IMR-90 (cell line): ENCODE measurements at regions not wholly inside any gene's neighbourhood (a gene's known extent, or its start where the extent isn't known, plus 50 kb on each side); places are given as distances from the start of the nearest gene placed in this dataset.

ENCODE experiments used
- ATAC-seq: fragments of 200-7000 bp; cut with Tn5 transposase; 2 replicates; pipeline ENCODE4 v1.9.1; 2020; ENCODE audit warnings: low read depth, mild to moderate bottlenecking, moderate library complexity
- BruUV-seq: library from RNA; stranded (reverse); fragments of 400-500 nt; replicated peaks from 2 replicates; lab custom pipeline; 2021; lab: Mats Ljungman, UMichigan
- CTCF ChIA-PET: fragments of 300-600 bp; formaldehyde crosslinking; extraction: SDS; loops from one replicate; lab custom pipeline; 2021; ENCODE audit warnings: antibody characterized with exemption; lab: Yijun Ruan, JAX
- POLR2A ChIA-PET: fragments of 300-600 bp; sonication (Branson Sonifier 250); formaldehyde crosslinking; loops from one replicate; lab custom pipeline; 2022; ENCODE audit warnings: antibody characterized with exemption; ENCODE audit not compliant: unreplicated experiment; lab: Charles Lee
- DNase-seq: peaks from one replicate; pipeline ENCODE4 v3.0.0; 2013
- H2AFZ ChIP-seq: replicated peaks from 2 replicates; pipeline ENCODE3; 2013; ENCODE audit warnings: low read length, mild to moderate bottlenecking; ENCODE audit not compliant: poor library complexity
- H2AK5ac ChIP-seq: 2 replicates; pipeline ENCODE4 v1.6.1; 2013; ENCODE audit warnings: low read depth, low read length, inconsistent platforms
- H2AK9ac ChIP-seq: replicated peaks from 2 replicates; pipeline ENCODE3; 2013; ENCODE audit warnings: mild to moderate bottlenecking, low read depth, low read length, moderate library complexity; ENCODE audit not compliant: poor library complexity
- H2BK120ac ChIP-seq: 2 replicates; pipeline ENCODE4 v1.6.1; 2013; ENCODE audit warnings: low read depth, low read length, inconsistent platforms
- H2BK15ac ChIP-seq: 3 replicates; pipeline ENCODE4 v1.6.1; 2013; ENCODE audit warnings: low read depth, low read length, inconsistent platforms
- H2BK20ac ChIP-seq: 2 replicates; pipeline ENCODE4 v1.6.1; 2013; ENCODE audit warnings: low read depth, mild to moderate bottlenecking, inconsistent platforms, low read length, moderate library complexity
- H2BK5ac ChIP-seq: 2 replicates; pipeline ENCODE4 v1.6.1; 2013; ENCODE audit warnings: mild to moderate bottlenecking, low read depth, low read length, inconsistent platforms; ENCODE audit not compliant: poor library complexity, severe bottlenecking
- H3K14ac ChIP-seq: replicated peaks from 2 replicates; pipeline ENCODE4 v1.6.1; 2013; ENCODE audit warnings: low read depth, low read length, inconsistent platforms
- H3K18ac ChIP-seq: 2 replicates; pipeline ENCODE4 v1.6.1; 2013; ENCODE audit warnings: low read depth, low read length, control low read depth
- H3K23ac ChIP-seq: 2 replicates; pipeline ENCODE4 v1.6.1; 2013; ENCODE audit warnings: low read depth, low read length, inconsistent platforms
- H3K27ac ChIP-seq: 2 replicates; pipeline ENCODE4 v1.5.1; 2013; ENCODE audit warnings: mild to moderate bottlenecking, control low read depth, low read length; ENCODE audit not compliant: insufficient read depth
- H3K27me3 ChIP-seq: 2 replicates; pipeline ENCODE4 v1.6.1; 2013; ENCODE audit warnings: low read length; ENCODE audit not compliant: control insufficient read depth, insufficient read depth
- H3K36me3 ChIP-seq: 2 replicates; pipeline ENCODE4 v1.6.1; 2013; ENCODE audit warnings: low read length, mixed read lengths; ENCODE audit not compliant: control insufficient read depth, insufficient read depth
- H3K4ac ChIP-seq: 2 replicates; pipeline ENCODE4 v1.6.1; 2013; ENCODE audit warnings: low read depth, low read length, inconsistent platforms
- H3K4me1 ChIP-seq: 2 replicates; pipeline ENCODE4 v1.6.1; 2013; ENCODE audit warnings: low read length, mixed read lengths; ENCODE audit not compliant: control insufficient read depth, insufficient read depth
- H3K4me2 ChIP-seq: 2 replicates; pipeline ENCODE4 v1.6.1; 2013; ENCODE audit warnings: low read depth, mild to moderate bottlenecking, control low read depth, low read length, moderate library complexity
- H3K4me3 ChIP-seq: 2 replicates; pipeline ENCODE4 v1.5.1; 2013; ENCODE audit warnings: low read depth, mild to moderate bottlenecking, control low read depth, low read length, moderate library complexity; ENCODE audit not compliant: insufficient read depth
- H3K56ac ChIP-seq: 2 replicates; pipeline ENCODE4 v1.6.1; 2013; ENCODE audit warnings: low read length, inconsistent platforms; ENCODE audit not compliant: insufficient read depth; ENCODE audit errors: extremely low read depth
- H3K79me1 ChIP-seq, 2 experiments: 2 replicates each; pipeline ENCODE4 v1.6.1; 2013; ENCODE audit warnings: low read length in 2 of 2, inconsistent platforms in 1 of 2, low read depth in 1 of 2
- H3K9ac ChIP-seq: 2 replicates; pipeline ENCODE4 v1.6.1; 2013; ENCODE audit warnings: low read depth, low read length, control low read depth
- H3K9me1 ChIP-seq: 2 replicates; pipeline ENCODE4 v1.6.1; 2013; ENCODE audit warnings: low read length, inconsistent platforms; ENCODE audit not compliant: insufficient read depth
- H3K9me3 ChIP-seq: 2 replicates; pipeline ENCODE4 v1.6.1; 2013; ENCODE audit warnings: low read length; ENCODE audit not compliant: control insufficient read depth, insufficient read depth
- H4K20me1 ChIP-seq: 2 replicates; pipeline ENCODE4 v1.6.1; 2013; ENCODE audit warnings: low read length, inconsistent platforms; ENCODE audit not compliant: insufficient read depth
- H4K5ac ChIP-seq: 2 replicates; pipeline ENCODE4 v1.6.1; 2013; ENCODE audit warnings: mild to moderate bottlenecking, low read depth, low read length, control low read depth
- H4K8ac ChIP-seq, 2 experiments: 2 replicates each; pipeline ENCODE4 v1.6.1; 2013; ENCODE audit warnings: low read depth in 2 of 2, low read length in 2 of 2, control low read depth in 1 of 2, inconsistent platforms in 1 of 2
- H4K91ac ChIP-seq: 2 replicates; pipeline ENCODE4 v1.6.1; 2013; ENCODE audit warnings: low read depth, low read length, inconsistent platforms; ENCODE audit not compliant: insufficient read depth
- CHD1 ChIP-seq: IDR thresholded peaks from 2 replicates; pipeline ENCODE4 v1.6.1; 2012; ENCODE audit warnings: low read depth, low read length, improper control_type of control experiment
- ELK1 ChIP-seq: fragments of 150-350 bp; IDR thresholded peaks from 2 replicates; pipeline ENCODE4 v1.6.1; 2016; ENCODE audit warnings: low read depth, mild to moderate bottlenecking, low read length, moderate library complexity, borderline replicate concordance
- FOS ChIP-seq: fragments of 150-350 bp; IDR thresholded peaks from 2 replicates; pipeline ENCODE4 v1.6.1; 2016; ENCODE audit warnings: low read depth, low read length
- MAZ ChIP-seq: IDR thresholded peaks from 2 replicates; pipeline ENCODE4 v1.6.1; 2012; ENCODE audit warnings: low read depth, mild to moderate bottlenecking, low read length, improper control_type of control experiment, moderate library complexity, borderline replicate concordance
- RAD21 ChIP-seq: IDR thresholded peaks from 2 replicates; pipeline ENCODE4 v1.6.1; 2012; ENCODE audit warnings: low read length, improper control_type of control experiment
- RCOR1 ChIP-seq: IDR thresholded peaks from 2 replicates; pipeline ENCODE4 v1.6.1; 2012; ENCODE audit warnings: mild to moderate bottlenecking, low read length, improper control_type of control experiment; ENCODE audit not compliant: insufficient replicate concordance
- WGBS, 2 experiments: methylation state at CpG; one replicate each; pipeline versions ENCODE4 v1.1.5 to v1.1.7; 2013; ENCODE audit warnings: missing lambda C conversion rate in 2 of 2; ENCODE audit not compliant: insufficient read length in 1 of 2; ENCODE audit errors: extremely low coverage in 2 of 2; 5-methylcytosine and 5-hydroxymethylcytosine counted together
- dilution Hi-C: fragments of 300-500 bp; cut with HindIII; formaldehyde crosslinking; loops from one replicate; pipeline ENCODE4 v1.14.3; 2018; ENCODE audit warnings: low sequenced_read_pairs; ENCODE audit not compliant: unreplicated experiment
- in situ Hi-C: fragments of 300-500 bp; cut with MboI; formaldehyde crosslinking; loops from 3 replicates; pipeline ENCODE4 v1.14.3; 2019; ENCODE audit warnings: low sequenced_read_pairs, inconsistent platforms, mixed read lengths
- intact Hi-C: fragments of 100-400 bp; cut with micrococcal nuclease; formaldehyde crosslinking; loops from 2 replicates; pipeline ENCODE4 v1.10.0; 2022
- TF ChIP-seq, protein P1 (sequence below): conservative IDR thresholded peaks from 2 replicates; pipeline ENCODE4 v1.5.1; 2012; ENCODE audit warnings: mild to moderate bottlenecking, low read depth, low read length, improper control_type of control experiment

DNA sequence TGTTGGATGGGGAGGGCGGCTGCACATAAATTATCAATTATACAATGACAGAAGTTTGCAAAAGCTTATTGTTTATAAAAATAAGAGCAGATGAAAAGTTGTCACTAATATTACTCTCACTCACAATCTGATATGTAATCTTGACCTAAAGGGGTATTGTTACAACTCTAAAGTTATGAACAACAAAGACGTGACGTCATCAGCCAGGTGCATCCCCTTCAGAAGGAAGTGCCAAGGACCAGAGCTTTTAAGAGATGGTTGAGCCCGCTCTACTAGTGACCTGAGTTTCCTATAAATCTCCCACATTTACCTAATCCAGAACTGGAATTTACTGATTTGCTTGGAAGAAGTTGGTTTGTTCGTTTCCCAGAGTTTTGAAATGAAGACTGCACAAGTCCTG is 247.7 kb upstream of the MGMT start:
- Histone ChIP-seq H2BK120ac (no peak overlapping the region), H4K20me1 (no peaks in the 10 kb centered on the region), H3K9ac (no peak overlapping the region), H2AK9ac (no peak overlapping the region), H3K4me1 (no peaks in the 10 kb centered on the region), H3K4ac (no peak overlapping the region), H4K91ac (no peak overlapping the region), H3K79me1 (no peaks in the 10 kb centered on the region), H4K8ac (no peak overlapping the region), H2BK5ac (no peak overlapping the region), H2BK20ac (no peak overlapping the region), H2AK5ac (no peak overlapping the region), H3K23ac (no peak overlapping the region), H3K27ac (no peak overlapping the region), H3K56ac (no peak overlapping the region), H2BK15ac (no peak overlapping the region), H3K4me2 (no peak overlapping the region), H3K36me3 (no peaks in the 10 kb centered on the region), H3K27me3 (no peaks in the 10 kb centered on the region), H3K9me1 (no peaks in the 10 kb centered on the region), H2AFZ (no peak overlapping the region), H4K5ac (no peak overlapping the region), H3K4me3 (no peak overlapping the region), H3K18ac (no peak overlapping the region), H3K9me3 (peaks cover 6% of the 10 kb centered on the region), H3K14ac (no peak overlapping the region)
- intact Hi-C loops (no loop called here), in situ Hi-C loops (no loop called here), dilution Hi-C loops (no loop called here)
- BruUV-seq = no TSS peak
- TF ChIP-seq ELK1 (no peak), RAD21 (no peak), CHD1 (no peak), FOS (no peak), MAZ (no peak), RCOR1 (no peak)
- TF ChIP-seq, protein P1, sequence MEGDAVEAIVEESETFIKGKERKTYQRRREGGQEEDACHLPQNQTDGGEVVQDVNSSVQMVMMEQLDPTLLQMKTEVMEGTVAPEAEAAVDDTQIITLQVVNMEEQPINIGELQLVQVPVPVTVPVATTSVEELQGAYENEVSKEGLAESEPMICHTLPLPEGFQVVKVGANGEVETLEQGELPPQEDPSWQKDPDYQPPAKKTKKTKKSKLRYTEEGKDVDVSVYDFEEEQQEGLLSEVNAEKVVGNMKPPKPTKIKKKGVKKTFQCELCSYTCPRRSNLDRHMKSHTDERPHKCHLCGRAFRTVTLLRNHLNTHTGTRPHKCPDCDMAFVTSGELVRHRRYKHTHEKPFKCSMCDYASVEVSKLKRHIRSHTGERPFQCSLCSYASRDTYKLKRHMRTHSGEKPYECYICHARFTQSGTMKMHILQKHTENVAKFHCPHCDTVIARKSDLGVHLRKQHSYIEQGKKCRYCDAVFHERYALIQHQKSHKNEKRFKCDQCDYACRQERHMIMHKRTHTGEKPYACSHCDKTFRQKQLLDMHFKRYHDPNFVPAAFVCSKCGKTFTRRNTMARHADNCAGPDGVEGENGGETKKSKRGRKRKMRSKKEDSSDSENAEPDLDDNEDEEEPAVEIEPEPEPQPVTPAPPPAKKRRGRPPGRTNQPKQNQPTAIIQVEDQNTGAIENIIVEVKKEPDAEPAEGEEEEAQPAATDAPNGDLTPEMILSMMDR = no peak
- ATAC-seq (no peak), DNase-seq (no peak)
- POLR2A ChIA-PET = no interaction called here
- CTCF ChIA-PET = no interaction called here
- WGBS, 2 experiments = no CpG with 5 or more reads among the region's 5 CpGs
